KOPT-K1 (cell line): ENCODE measurements at regions not wholly inside any gene's neighbourhood (a gene's known extent, or its start where the extent isn't known, plus 50 kb on each side); places are given as distances from the start of the nearest gene placed in this dataset.

Experiments
- H3K27ac ChIP-seq: fragments of 200-600 bp; sonication (generic); 2 replicates; pipeline ENCODE4 v1.5.1; 2016; ENCODE audit warnings: antibody characterized with exemption, mild to moderate bottlenecking, low read depth, low read length; ENCODE audit not compliant: poor library complexity, severe bottlenecking
- H3K36me3 ChIP-seq: fragments of 200-600 bp; sonication (generic); 2 replicates; pipeline ENCODE4 v1.5.1; 2017; ENCODE audit warnings: antibody characterized with exemption, mild to moderate bottlenecking, low read length, moderate library complexity; ENCODE audit not compliant: insufficient read depth
- H3K9me3 ChIP-seq: fragments of 200-600 bp; sonication (generic); 2 replicates; pipeline ENCODE4 v1.5.1; 2017; ENCODE audit warnings: antibody characterized with exemption, low read length, mild to moderate bottlenecking; ENCODE audit not compliant: insufficient read depth, poor library complexity, severe bottlenecking

- no peaks in the 10 kb centered on the region for H3K36me3 ChIP-seq
- peaks cover 55% of the 10 kb centered on the region for H3K9me3 ChIP-seq
- H3K27ac ChIP-seq = no peak overlapping the region
Measured at GRCh38 chr7:57370066-57370738, 79.8 kb upstream of the ZNF716 start.

- Histone ChIP-seq H3K27ac (no peak overlapping the region), H3K9me3 (peaks cover 50% of the 10 kb centered on the region), H3K36me3 (no peaks in the 10 kb centered on the region)
Measured at GRCh38 chr7:57370739-57371098, 79.3 kb upstream of the ZNF716 start.

GRCh38 chr7:57375783-57376182 lies 74.2 kb upstream of the ZNF716 start:
- H3K36me3 ChIP-seq = no peaks in the 10 kb centered on the region
- H3K27ac ChIP-seq = no peak overlapping the region
- H3K9me3 ChIP-seq = peaks cover 40% of the 10 kb centered on the region

- Histone ChIP-seq H3K9me3 (peaks cover 53% of the 10 kb centered on the region), H3K36me3 (no peaks in the 10 kb centered on the region), H3K27ac (no peak overlapping the region)
Measured at GRCh38 chr7:57381581-57381980, 68.4 kb upstream of the ZNF716 start.

- Histone ChIP-seq H3K36me3 (no peaks in the 10 kb centered on the region), H3K9me3 (peaks cover 60% of the 10 kb centered on the region), H3K27ac (no peak overlapping the region)
Measured at GRCh38 chr7:57384380-57384779, 65.6 kb upstream of the ZNF716 start.

- no peak overlapping the region for H3K27ac ChIP-seq
- peaks cover 65% of the 10 kb centered on the region for H3K9me3 ChIP-seq
- no peaks in the 10 kb centered on the region for H3K36me3 ChIP-seq
Measured at GRCh38 chr7:57385668-57386067, 64.3 kb upstream of the ZNF716 start.

GRCh38 chr7:57388761-57389160 lies 61.2 kb upstream of the ZNF716 start:
- H3K36me3 ChIP-seq = no peaks in the 10 kb centered on the region
- no peak overlapping the region for H3K27ac ChIP-seq
- H3K9me3 ChIP-seq = peaks cover 53% of the 10 kb centered on the region

GRCh38 chr7:57398548-57398947 lies 51.4 kb upstream of the ZNF716 start:
- no peak overlapping the region for H3K27ac ChIP-seq
- H3K36me3 ChIP-seq = no peaks in the 10 kb centered on the region
- H3K9me3 ChIP-seq = peaks cover 37% of the 10 kb centered on the region

- H3K36me3 ChIP-seq = no peaks in the 10 kb centered on the region
- no peak overlapping the region for H3K27ac ChIP-seq
- H3K9me3 ChIP-seq = peaks cover 36% of the 10 kb centered on the region
Measured at GRCh38 chr7:57399251-57399940, 50.6 kb upstream of the ZNF716 start.

GRCh38 chr7:57399972-57400371 lies 50.0 kb upstream of the ZNF716 start:
- Histone ChIP-seq H3K27ac (no peak overlapping the region), H3K36me3 (no peaks in the 10 kb centered on the region), H3K9me3 (peaks cover 38% of the 10 kb centered on the region)
